Stomach (tissue), 8 donors: ENCODE measurements at regions not wholly inside any gene's neighbourhood (a gene's known extent, or its start where the extent isn't known, plus 50 kb on each side); places are given as distances from the start of the nearest gene placed in this dataset.
"Not testable (repeated sequence)": the region's sequence is repeated elsewhere in the genome, so short reads cannot be mapped to it uniquely, and the experiment has no call there.

Source experiments
- DNase-seq, 2 donors: peaks; one replicate each; pipeline versions ENCODE4 v3.0.0 to v3.0.0-alpha.2; 2013 to 2019
- H3K27ac ChIP-seq, 5 donors: fragments of 200-600 bp in 4 of 5; sonication (generic) in 4 of 5; one replicate each; pipeline ENCODE4 v1.5.1; 2013 to 2019; ENCODE audit warnings: mild to moderate bottlenecking in 1 of 5, moderate library complexity in 1 of 5
- H3K27me3 ChIP-seq, 3 donors: fragments of 200-600 bp; sonication (generic); one replicate each; pipeline ENCODE4 v1.5.1; 2017 to 2019; ENCODE audit warnings: mixed run types in 1 of 3
- H3K36me3 ChIP-seq, 4 donors: fragments of 200-600 bp; sonication (generic); 1 replicate in 3 of 4; 2 replicates in 1 of 4; pipeline ENCODE4 v1.5.1; 2016 to 2019
- H3K4me1 ChIP-seq, 4 donors: fragments of 200-600 bp; sonication (generic); one replicate each; pipeline ENCODE4 v1.5.1; 2016 to 2019
- H3K4me3 ChIP-seq, 4 donors: fragments of 200-600 bp; sonication (generic) in 3 of 4; one replicate each; pipeline ENCODE4 v1.5.1; 2016 to 2019; ENCODE audit warnings: mild to moderate bottlenecking in 1 of 4
- H3K9me3 ChIP-seq, 4 donors: fragments of 200-600 bp; sonication (generic); one replicate each; pipeline ENCODE4 v1.5.1; 2016 to 2019
- EP300 ChIP-seq: sonication (generic); formaldehyde crosslinking; IDR thresholded peaks from one replicate; pipeline ENCODE4 v1.6.1; 2017; ENCODE audit warnings: antibody characterized with exemption
- POLR2A ChIP-seq, 4 donors: fragments of 450-650 bp; IDR thresholded peaks; one replicate each; pipeline ENCODE4 v1.6.1; 2016; ENCODE audit warnings: antibody characterized with exemption in 4 of 4, control low read depth in 2 of 4, mild to moderate bottlenecking in 1 of 4, moderate library complexity in 1 of 4
- POLR2AphosphoS5 ChIP-seq, 3 donors: sonication (generic); formaldehyde crosslinking; IDR thresholded peaks; one replicate each; pipeline ENCODE4 v1.6.1; 2016; ENCODE audit warnings: antibody characterized with exemption in 3 of 3
- WGBS, 5 donors: extraction: QIAGEN DNeasy Blood & Tissue Kit in 3 of 5; methylation state at CpG; one replicate each; pipeline versions ENCODE4 v1.1.5 to v1.1.7; 2013 to 2018; 5-methylcytosine and 5-hydroxymethylcytosine counted together
- intact Hi-C: fragments of 100-400 bp; cut with DNase I; formaldehyde crosslinking; loops from one replicate; pipeline ENCODE4 v1.15.1; 2023; ENCODE audit warnings: low total_unique reads
- TF ChIP-seq, protein P1 (sequence below), 7 experiments: fragments of 450-650 bp in 4 of 7; fragments of 200-600 bp in 3 of 7; sonication (generic) in 3 of 7; IDR thresholded peaks; one replicate each; pipeline ENCODE4 v1.5.1; 2016 to 2019; ENCODE audit warnings: antibody characterized with exemption in 7 of 7, control low read depth in 2 of 7, mild to moderate bottlenecking in 1 of 7
- donor health status: healthy with polysubstance abuse.
- donor health status: Bipolar disorder and iron deficiency.
- donor health status: healthy.

- TF ChIP-seq POLR2AphosphoS5 (IDR thresholded peaks at IDR 0.05), result peak in 1 of 3 donors; percentile 3
- TF ChIP-seq, protein P1, sequence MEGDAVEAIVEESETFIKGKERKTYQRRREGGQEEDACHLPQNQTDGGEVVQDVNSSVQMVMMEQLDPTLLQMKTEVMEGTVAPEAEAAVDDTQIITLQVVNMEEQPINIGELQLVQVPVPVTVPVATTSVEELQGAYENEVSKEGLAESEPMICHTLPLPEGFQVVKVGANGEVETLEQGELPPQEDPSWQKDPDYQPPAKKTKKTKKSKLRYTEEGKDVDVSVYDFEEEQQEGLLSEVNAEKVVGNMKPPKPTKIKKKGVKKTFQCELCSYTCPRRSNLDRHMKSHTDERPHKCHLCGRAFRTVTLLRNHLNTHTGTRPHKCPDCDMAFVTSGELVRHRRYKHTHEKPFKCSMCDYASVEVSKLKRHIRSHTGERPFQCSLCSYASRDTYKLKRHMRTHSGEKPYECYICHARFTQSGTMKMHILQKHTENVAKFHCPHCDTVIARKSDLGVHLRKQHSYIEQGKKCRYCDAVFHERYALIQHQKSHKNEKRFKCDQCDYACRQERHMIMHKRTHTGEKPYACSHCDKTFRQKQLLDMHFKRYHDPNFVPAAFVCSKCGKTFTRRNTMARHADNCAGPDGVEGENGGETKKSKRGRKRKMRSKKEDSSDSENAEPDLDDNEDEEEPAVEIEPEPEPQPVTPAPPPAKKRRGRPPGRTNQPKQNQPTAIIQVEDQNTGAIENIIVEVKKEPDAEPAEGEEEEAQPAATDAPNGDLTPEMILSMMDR (IDR thresholded peaks at IDR 0.05), result no peak
- Histone ChIP-seq H3K4me3 (peak overlapping the region in 3 of 4 donors; percentile 16 to 25 (median 19)), H3K27ac (peak overlapping the region in 3 of 5 donors; percentile 10 to 71 (median 48)), H3K27me3 (no peaks in the 10 kb centered on the region), H3K4me1 (peaks cover 0 to 20% (median 8%) of the 10 kb centered on the region in 4 donors), H3K36me3 (no peaks in the 10 kb centered on the region), H3K9me3 (no peaks in the 10 kb centered on the region)
- intact Hi-C loops, result no loop called here
- DNase-seq, result peak in 1 of 2 donors; percentile 49
- WGBS, 5 donors, result 75 to 90% (median 87%) methylated on average over 5 of the region's 5 CpGs
Measured at GRCh38 chr12:95380997-95381786, 92.8 kb upstream of the METAP2 start.

- H3K27me3 ChIP-seq, H3K36me3 ChIP-seq, H3K9me3 ChIP-seq, H3K4me3 ChIP-seq, intact Hi-C loops: not testable (repeated sequence)
- peak in 1 of 2 donors; percentile 20 for DNase-seq
- WGBS, 5 donors, result 34 to 49% (median 43%) methylated on average over 8 of the region's 8 CpGs
- Histone ChIP-seq H3K4me1 (peaks cover 0 to 27% (median 8%) of the 10 kb centered on the region in 4 donors), H3K27ac (peak overlapping the region in 4 of 5 donors; percentile 29 to 76 (median 50))
Measured at GRCh38 chr12:95383920-95384319, 90.0 kb upstream of the METAP2 start.

GRCh38 chr12:95384785-95385184 is 89.2 kb upstream of the METAP2 start:
- H3K27ac ChIP-seq, result peak overlapping the region in 2 of 5 donors; percentile 70 to 79
- no peaks in the 10 kb centered on the region for H3K9me3 ChIP-seq
- no peaks in the 10 kb centered on the region for H3K27me3 ChIP-seq
- no peaks in the 10 kb centered on the region for H3K36me3 ChIP-seq
- DNase-seq, result no peak
- intact Hi-C loops, result no loop called here
- TF ChIP-seq POLR2AphosphoS5 (IDR thresholded peaks at IDR 0.05) (no peak), EP300 (no peak), POLR2A (IDR thresholded peaks at IDR 0.05) (no peak)
- TF ChIP-seq, protein P1 (IDR thresholded peaks at IDR 0.05), result no peak
- 64 to 89% (median 82%) methylated on average over 5 of the region's 5 CpGs for WGBS, 5 donors
- peaks cover 0 to 27% (median 8%) of the 10 kb centered on the region in 4 donors for H3K4me1 ChIP-seq
- peak overlapping the region in 1 of 4 donors; percentile 23 for H3K4me3 ChIP-seq

- Histone ChIP-seq H3K27me3 (no peaks in the 10 kb centered on the region), H3K9me3 (no peaks in the 10 kb centered on the region), H3K4me1 (peaks cover 0 to 27% (median 8%) of the 10 kb centered on the region in 4 donors), H3K27ac (peak overlapping the region in 4 of 5 donors; percentile 50 to 79 (median 61)), H3K36me3 (no peaks in the 10 kb centered on the region), H3K4me3 (peak overlapping the region; percentile 18 to 29 (median 24))
- TF ChIP-seq, protein P1 (IDR thresholded peaks at IDR 0.05), result no peak
- TF ChIP-seq POLR2AphosphoS5 (IDR thresholded peaks at IDR 0.05), result no peak
- TF ChIP-seq POLR2A (IDR thresholded peaks at IDR 0.05), result no peak
- TF ChIP-seq EP300, result no peak
- 31 to 52% (median 40%) methylated on average over 12 of the region's 12 CpGs for WGBS, 5 donors
- intact Hi-C loops, result no loop called here
- DNase-seq, result peak in 1 of 2 donors; percentile 55
Measured at GRCh38 chr12:95385246-95386035, 88.5 kb upstream of the METAP2 start.
